ENCODE measurements at regions not wholly inside any gene's neighbourhood (a gene's known extent, or its start where the extent isn't known, plus 50 kb on each side); places are given as distances from the start of the nearest gene placed in this dataset.

- TF ChIP-seq CTCF (IDR thresholded peaks at IDR 0.05) (no peak), POLR2A (IDR thresholded peaks at IDR 0.05) (no peak)
Measured at GRCh38 chr16:50942143-50942542, 200.3 kb downstream of the CYLD start.
